GM12892 (cell line): ENCODE measurements at regions not wholly inside any gene's neighbourhood (a gene's known extent, or its start where the extent isn't known, plus 50 kb on each side); places are given as distances from the start of the nearest gene placed in this dataset.

Experiments
- POLR2A ChIP-seq: IDR thresholded peaks from 2 replicates; pipeline ENCODE4 v1.6.1; 2011; ENCODE audit warnings: low read depth, low read length, control low read depth
- TAF1 ChIP-seq: IDR thresholded peaks from 2 replicates; pipeline ENCODE4 v1.6.1; 2011; ENCODE audit warnings: low read depth, mild to moderate bottlenecking, control low read depth, low read length, borderline replicate concordance

DNA sequence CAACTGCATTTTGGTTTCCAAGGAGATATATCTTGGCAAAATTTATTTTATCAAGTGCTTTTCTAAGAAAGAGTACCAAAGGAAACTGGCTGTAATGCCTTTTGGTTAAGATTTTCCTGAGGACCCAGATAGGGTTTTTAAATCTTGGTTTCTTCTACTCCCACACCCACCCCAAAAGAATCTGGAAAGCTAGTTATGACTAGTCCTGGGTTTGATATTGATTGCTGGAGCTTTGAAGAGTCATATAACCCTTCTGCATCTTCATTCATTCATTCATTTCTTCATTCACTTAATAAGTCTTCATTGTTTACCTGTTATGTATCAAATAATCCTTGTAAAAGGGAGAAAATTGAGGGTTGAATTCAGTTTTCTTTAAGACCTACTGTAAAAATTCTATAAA lies 425.2 kb downstream of the PCNX1 start:
- TF ChIP-seq POLR2A = no peak
- TF ChIP-seq TAF1 = no peak
